ENCODE measurements at regions not wholly inside any gene's neighbourhood (a gene's known extent, or its start where the extent isn't known, plus 50 kb on each side); places are given as distances from the start of the nearest gene placed in this dataset.

- TF ChIP-seq CTCF (IDR thresholded peaks at IDR 0.05; ENCODE audit: insufficient read depth, low read length, poor library complexity, severe bottlenecking), result no peak
- Histone ChIP-seq H3K27me3 (replicated peaks; ENCODE audit: control insufficient read depth, insufficient read depth, low read length) (no peaks in the 10 kb centered on the region), H3K4me3 (replicated peaks; ENCODE audit: low read depth, low read length) (no peak overlapping the region), H3K36me3 (ENCODE audit: control insufficient read depth, insufficient read depth, low read length) (no peaks in the 10 kb centered on the region)
- no peak for DNase-seq (ENCODE audit: extremely low read depth, insufficient read length)
These were observed 142.6 kb downstream of the MED10 start for GRCh38 chr5:6235726-6236125.

- H3K4me3 ChIP-seq (replicated peaks; ENCODE audit: low read depth, low read length), result no peak overlapping the region
- H3K27me3 ChIP-seq (replicated peaks; ENCODE audit: control insufficient read depth, insufficient read depth, low read length), result no peaks in the 10 kb centered on the region
- DNase-seq (ENCODE audit: extremely low read depth, insufficient read length), result no peak
- H3K36me3 ChIP-seq (ENCODE audit: control insufficient read depth, insufficient read depth, low read length), result no peaks in the 10 kb centered on the region
- no peak for TF ChIP-seq CTCF (IDR thresholded peaks at IDR 0.05; ENCODE audit: insufficient read depth, low read length, poor library complexity, severe bottlenecking)
These were observed 149.8 kb downstream of the MED10 start for GRCh38 chr5:6228257-6229250.

- H3K4me3 ChIP-seq (replicated peaks; ENCODE audit: low read depth, low read length), result no peak overlapping the region
- no peaks in the 10 kb centered on the region for H3K27me3 ChIP-seq (replicated peaks; ENCODE audit: control insufficient read depth, insufficient read depth, low read length)
- no peaks in the 10 kb centered on the region for H3K36me3 ChIP-seq (ENCODE audit: control insufficient read depth, insufficient read depth, low read length)
- no peak for DNase-seq (ENCODE audit: extremely low read depth, insufficient read length)
- TF ChIP-seq CTCF (IDR thresholded peaks at IDR 0.05; ENCODE audit: insufficient read depth, low read length, poor library complexity, severe bottlenecking), result no peak
These were observed 153.2 kb downstream of the MED10 start for GRCh38 chr5:6225121-6225607.

GRCh38 chr5:6224406-6224805, 153.9 kb downstream of the MED10 start:
- no peaks in the 10 kb centered on the region for H3K27me3 ChIP-seq (replicated peaks; ENCODE audit: control insufficient read depth, insufficient read depth, low read length)
- no peaks in the 10 kb centered on the region for H3K36me3 ChIP-seq (ENCODE audit: control insufficient read depth, insufficient read depth, low read length)
- TF ChIP-seq CTCF (IDR thresholded peaks at IDR 0.05; ENCODE audit: insufficient read depth, low read length, poor library complexity, severe bottlenecking), result no peak
- DNase-seq (ENCODE audit: extremely low read depth, insufficient read length), result no peak
- H3K4me3 ChIP-seq (replicated peaks; ENCODE audit: low read depth, low read length), result no peak overlapping the region

GRCh38 chr5:6222899-6223298, 155.4 kb downstream of the MED10 start:
- no peak for DNase-seq (ENCODE audit: extremely low read depth, insufficient read length)
- no peaks in the 10 kb centered on the region for H3K36me3 ChIP-seq (ENCODE audit: control insufficient read depth, insufficient read depth, low read length)
- no peak overlapping the region for H3K4me3 ChIP-seq (replicated peaks; ENCODE audit: low read depth, low read length)
- H3K27me3 ChIP-seq (replicated peaks; ENCODE audit: control insufficient read depth, insufficient read depth, low read length), result no peaks in the 10 kb centered on the region; the same call in 1 of the 2 replicates
- TF ChIP-seq CTCF (IDR thresholded peaks at IDR 0.05; ENCODE audit: insufficient read depth, low read length, poor library complexity, severe bottlenecking), result no peak
